ENCODE measurements at regions not wholly inside any gene's neighbourhood (a gene's known extent, or its start where the extent isn't known, plus 50 kb on each side); places are given as distances from the start of the nearest gene placed in this dataset.

DNA sequence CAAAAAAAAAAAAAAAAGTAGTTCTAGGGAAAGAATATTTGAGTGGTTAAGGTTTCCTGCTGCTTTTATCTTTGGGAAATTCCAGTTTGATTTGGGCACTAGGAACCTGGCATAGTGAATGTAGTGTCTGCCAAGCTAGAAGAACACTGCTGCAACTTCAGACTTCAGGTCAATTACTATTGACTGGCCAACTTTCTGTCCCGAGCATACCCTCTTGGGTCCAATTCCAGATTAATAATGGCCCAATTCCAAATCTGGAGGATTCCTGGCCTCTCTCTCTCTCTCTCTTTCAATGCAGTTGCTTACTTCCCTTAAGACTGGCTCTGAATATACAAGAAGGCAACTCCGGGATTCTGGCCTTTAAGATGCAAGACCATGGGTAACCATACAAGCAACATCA, 74.9 kb downstream of the ANKEF1 start:
- Histone ChIP-seq H3K36me3 (no peaks in the 10 kb centered on the region), H3K9me3 (no peaks in the 10 kb centered on the region), H3K4me1 (no peaks in the 10 kb centered on the region), H3K4me3 (ENCODE audit: low read depth, low read length) (no peak overlapping the region), H3K27me3 (no peaks in the 10 kb centered on the region)
- TF ChIP-seq, protein P1, sequence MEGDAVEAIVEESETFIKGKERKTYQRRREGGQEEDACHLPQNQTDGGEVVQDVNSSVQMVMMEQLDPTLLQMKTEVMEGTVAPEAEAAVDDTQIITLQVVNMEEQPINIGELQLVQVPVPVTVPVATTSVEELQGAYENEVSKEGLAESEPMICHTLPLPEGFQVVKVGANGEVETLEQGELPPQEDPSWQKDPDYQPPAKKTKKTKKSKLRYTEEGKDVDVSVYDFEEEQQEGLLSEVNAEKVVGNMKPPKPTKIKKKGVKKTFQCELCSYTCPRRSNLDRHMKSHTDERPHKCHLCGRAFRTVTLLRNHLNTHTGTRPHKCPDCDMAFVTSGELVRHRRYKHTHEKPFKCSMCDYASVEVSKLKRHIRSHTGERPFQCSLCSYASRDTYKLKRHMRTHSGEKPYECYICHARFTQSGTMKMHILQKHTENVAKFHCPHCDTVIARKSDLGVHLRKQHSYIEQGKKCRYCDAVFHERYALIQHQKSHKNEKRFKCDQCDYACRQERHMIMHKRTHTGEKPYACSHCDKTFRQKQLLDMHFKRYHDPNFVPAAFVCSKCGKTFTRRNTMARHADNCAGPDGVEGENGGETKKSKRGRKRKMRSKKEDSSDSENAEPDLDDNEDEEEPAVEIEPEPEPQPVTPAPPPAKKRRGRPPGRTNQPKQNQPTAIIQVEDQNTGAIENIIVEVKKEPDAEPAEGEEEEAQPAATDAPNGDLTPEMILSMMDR (IDR thresholded peaks at IDR 0.05; ENCODE audit: low read depth, low read length): no peak
- no peak for DNase-seq

DNA sequence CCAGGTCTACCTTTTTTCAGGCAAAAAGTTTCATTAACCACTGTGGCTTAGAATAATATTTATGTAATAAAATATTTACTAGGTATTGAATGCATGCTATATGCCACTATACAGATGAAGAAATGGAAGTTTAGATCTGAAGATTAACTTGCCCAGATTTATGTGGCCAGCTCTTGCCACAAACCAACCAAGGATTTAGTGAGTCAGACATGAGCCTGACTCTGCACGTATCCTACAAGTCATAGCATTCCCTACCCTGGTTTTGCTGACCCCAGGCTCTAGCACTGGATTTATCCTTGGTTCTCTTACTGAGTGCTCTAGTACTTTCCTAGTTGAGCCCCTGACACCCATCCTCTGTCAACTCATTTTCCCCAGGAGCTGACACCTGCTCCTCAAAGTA, 75.4 kb downstream of the ANKEF1 start:
- no peak for DNase-seq
- H3K27me3 ChIP-seq: no peaks in the 10 kb centered on the region
- no peaks in the 10 kb centered on the region for H3K9me3 ChIP-seq
- H3K4me3 ChIP-seq (ENCODE audit: low read depth, low read length): no peak overlapping the region
- H3K4me1 ChIP-seq: no peaks in the 10 kb centered on the region
- H3K36me3 ChIP-seq: no peaks in the 10 kb centered on the region
- TF ChIP-seq, protein P1 (IDR thresholded peaks at IDR 0.05; ENCODE audit: low read depth, low read length): no peak

DNA sequence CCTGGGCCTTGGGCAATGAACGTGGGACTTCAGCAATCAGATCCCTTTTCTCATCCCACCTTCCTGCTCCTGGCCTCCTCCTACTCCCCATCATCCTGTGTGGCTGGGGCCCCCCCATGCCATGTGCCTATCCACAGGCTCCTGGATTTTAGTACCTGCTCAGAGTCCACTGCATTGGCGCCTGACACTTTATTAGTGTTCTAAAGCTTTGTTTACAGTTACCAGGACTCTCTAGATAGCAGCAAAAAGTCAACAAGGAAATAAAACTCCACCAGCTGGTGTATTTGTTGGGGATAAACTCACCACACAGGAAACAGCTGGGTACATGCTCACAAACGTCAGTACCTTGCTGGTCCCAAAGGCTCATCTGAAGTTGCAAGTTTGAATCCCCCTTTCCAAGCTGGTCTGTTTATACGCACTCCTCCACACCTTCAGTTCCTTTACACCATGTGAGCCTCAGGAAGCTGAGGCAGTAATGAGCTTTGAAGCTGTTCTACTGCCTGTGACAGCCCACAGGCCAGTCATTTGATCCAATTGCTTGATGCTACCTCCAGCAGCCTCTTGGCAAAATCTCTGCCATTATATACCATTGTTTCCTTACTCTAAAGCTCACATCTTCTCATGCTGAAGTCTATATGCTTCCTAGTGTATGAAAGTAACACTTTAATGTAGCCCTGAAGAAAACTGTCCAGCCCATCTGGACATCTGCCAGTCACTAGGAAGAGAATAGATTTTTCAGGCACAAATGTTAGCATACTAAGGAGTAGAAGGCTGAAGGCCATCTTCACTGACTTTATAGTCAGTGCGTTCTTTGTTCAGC, 76.6 kb downstream of the ANKEF1 start:
- Histone ChIP-seq H3K4me1 (no peaks in the 10 kb centered on the region), H3K27me3 (no peaks in the 10 kb centered on the region), H3K36me3 (no peaks in the 10 kb centered on the region), H3K4me3 (ENCODE audit: low read depth, low read length) (no peak overlapping the region), H3K9me3 (no peaks in the 10 kb centered on the region)
- DNase-seq: no peak
- TF ChIP-seq, protein P1 (IDR thresholded peaks at IDR 0.05; ENCODE audit: low read depth, low read length): no peak

DNA sequence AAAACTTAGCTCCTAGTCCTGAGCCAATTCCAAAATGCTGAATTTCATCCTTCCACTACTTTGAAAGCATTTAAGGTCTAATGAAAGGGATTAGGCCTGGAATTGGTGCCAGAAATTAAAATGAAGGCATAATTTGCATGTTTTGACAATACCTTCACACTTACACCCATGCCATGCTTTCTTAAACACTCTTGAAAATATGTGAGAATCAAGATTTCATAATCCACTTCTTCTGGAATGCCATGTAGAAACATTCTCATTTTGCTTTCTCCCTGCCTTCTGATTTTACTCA, 77.1 kb downstream of the ANKEF1 start:
- Histone ChIP-seq H3K4me3 (ENCODE audit: low read depth, low read length) (no peak overlapping the region), H3K4me1 (no peaks in the 10 kb centered on the region), H3K9me3 (no peaks in the 10 kb centered on the region), H3K27me3 (no peaks in the 10 kb centered on the region), H3K36me3 (no peaks in the 10 kb centered on the region)
- TF ChIP-seq, protein P1 (IDR thresholded peaks at IDR 0.05; ENCODE audit: low read depth, low read length): no peak
- no peak for DNase-seq

DNA sequence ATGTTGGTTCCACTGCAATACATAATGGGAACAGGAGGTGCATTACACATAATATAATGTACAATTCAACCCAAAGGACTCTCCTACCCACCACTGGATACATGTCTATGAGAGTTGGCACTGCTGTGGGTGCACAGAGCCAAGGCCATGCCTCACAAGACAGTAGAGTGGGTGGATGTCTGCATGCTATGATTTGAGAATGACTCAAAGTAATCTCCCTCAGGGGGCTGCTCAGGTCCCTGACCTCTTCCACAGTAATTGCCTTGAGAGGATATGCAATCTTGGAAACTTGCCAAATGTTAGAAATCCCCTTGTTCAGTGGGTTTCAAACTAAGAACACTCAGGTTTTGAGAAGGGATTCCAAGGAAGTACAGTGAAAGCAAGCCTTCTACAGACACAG, 79.0 kb downstream of the ANKEF1 start:
- TF ChIP-seq, protein P1 (IDR thresholded peaks at IDR 0.05; ENCODE audit: low read depth, low read length): no peak
- no peak overlapping the region for H3K4me3 ChIP-seq (ENCODE audit: low read depth, low read length)
- H3K4me1 ChIP-seq: no peaks in the 10 kb centered on the region
- DNase-seq: no peak
- no peaks in the 10 kb centered on the region for H3K9me3 ChIP-seq
- H3K27me3 ChIP-seq: no peaks in the 10 kb centered on the region
- H3K36me3 ChIP-seq: no peaks in the 10 kb centered on the region

DNA sequence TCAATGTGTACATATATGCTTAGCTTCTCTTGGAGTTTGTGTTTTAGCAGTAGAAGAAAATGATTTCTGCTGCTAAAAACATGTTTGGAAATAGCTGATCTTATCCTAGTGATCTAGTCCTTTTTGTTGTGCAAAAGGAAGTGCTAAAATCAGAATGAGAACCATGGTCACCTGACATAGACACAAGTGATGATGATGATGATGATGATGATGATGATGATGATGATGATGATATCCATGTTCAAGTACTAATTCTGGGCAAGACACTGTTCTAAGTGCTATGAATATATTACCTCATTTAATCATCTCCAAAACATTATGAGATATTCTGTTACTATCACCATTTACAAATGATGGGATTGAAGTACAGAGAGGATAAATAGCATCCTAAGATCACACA, 79.8 kb downstream of the ANKEF1 start:
- no peaks in the 10 kb centered on the region for H3K36me3 ChIP-seq
- no peak for DNase-seq
- H3K9me3 ChIP-seq: no peaks in the 10 kb centered on the region
- H3K4me3 ChIP-seq (ENCODE audit: low read depth, low read length): no peak overlapping the region
- no peaks in the 10 kb centered on the region for H3K27me3 ChIP-seq
- no peaks in the 10 kb centered on the region for H3K4me1 ChIP-seq
- TF ChIP-seq, protein P1 (IDR thresholded peaks at IDR 0.05; ENCODE audit: low read depth, low read length): no peak

Measured in BE2C (cell line).